SK-N-SH treated with all-trans-retinoic acid at 6 μM for 48 hours (cell line): ENCODE measurements at regions not wholly inside any gene's neighbourhood (a gene's known extent, or its start where the extent isn't known, plus 50 kb on each side); places are given as distances from the start of the nearest gene placed in this dataset.

Experiments used
- ATAC-seq: fragments of 200-7000 bp; cut with Tn5 transposase; 3 replicates; pipeline ENCODE4 v1.9.1; 2020; ENCODE audit warnings: mild to moderate bottlenecking, moderate library complexity
- ARNTL ChIP-seq: fragments of 450-650 bp; formaldehyde crosslinking; IDR thresholded peaks from 2 replicates; pipeline ENCODE4 v1.5.0; 2020; ENCODE audit warnings: low read depth, mild to moderate bottlenecking, moderate library complexity, borderline replicate concordance
- BACH2 ChIP-seq: fragments of 250-450 bp; sonication (Bioruptor Pico); IDR thresholded peaks from 2 replicates; pipeline ENCODE4 v1.9.0; 2021; ENCODE audit warnings: mild to moderate bottlenecking, borderline replicate concordance
- CSDC2 ChIP-seq: fragments of 250-450 bp; sonication (Bioruptor Pico); IDR thresholded peaks from 2 replicates; pipeline ENCODE4 v1.5.0; 2020; ENCODE audit warnings: mild to moderate bottlenecking, moderate library complexity
- CSRNP3 ChIP-seq: fragments of 250-450 bp; sonication (Bioruptor Pico); IDR thresholded peaks from 2 replicates; pipeline ENCODE4 v1.5.1; 2021; ENCODE audit warnings: mild to moderate bottlenecking, moderate library complexity
- ESRRG ChIP-seq: fragments of 250-450 bp; sonication (Bioruptor Pico); IDR thresholded peaks from 2 replicates; pipeline ENCODE4 v1.6.1; 2021; ENCODE audit warnings: mild to moderate bottlenecking
- GLIS3 ChIP-seq: fragments of 250-450 bp; sonication (Bioruptor Pico); IDR thresholded peaks from 2 replicates; pipeline ENCODE4 v1.5.0; 2020; ENCODE audit warnings: mild to moderate bottlenecking, moderate library complexity
- ISL1 ChIP-seq: fragments of 250-450 bp; sonication (Bioruptor Pico); IDR thresholded peaks from 2 replicates; pipeline ENCODE4 v2.1.2; 2022; ENCODE audit warnings: mild to moderate bottlenecking, moderate library complexity
- PATZ1 ChIP-seq: fragments of 250-450 bp; sonication (Bioruptor Pico); IDR thresholded peaks from 2 replicates; pipeline ENCODE4 v1.8.0; 2020; ENCODE audit warnings: mild to moderate bottlenecking, moderate library complexity, borderline replicate concordance
- POU6F1 ChIP-seq: fragments of 250-450 bp; sonication (Bioruptor Pico); IDR thresholded peaks from 2 replicates; pipeline ENCODE4 v1.8.0; 2021; ENCODE audit warnings: low read depth, mild to moderate bottlenecking, moderate library complexity, borderline replicate concordance
- PPARA ChIP-seq: fragments of 250-450 bp; sonication (Bioruptor Pico); IDR thresholded peaks from 2 replicates; pipeline ENCODE4 v1.5.0; 2020; ENCODE audit warnings: mild to moderate bottlenecking, borderline replicate concordance
- RARB ChIP-seq: fragments of 250-450 bp; sonication (Bioruptor Pico); IDR thresholded peaks from 2 replicates; pipeline ENCODE4 v1.8.0; 2021; ENCODE audit warnings: mild to moderate bottlenecking, moderate library complexity
- SNAI2 ChIP-seq: fragments of 250-450 bp; sonication (Bioruptor Pico); IDR thresholded peaks from 2 replicates; pipeline ENCODE4 v1.5.0; 2020; ENCODE audit warnings: mild to moderate bottlenecking, moderate library complexity
- TCF4 ChIP-seq: fragments of 250-450 bp; sonication (Bioruptor Pico); IDR thresholded peaks from 2 replicates; pipeline ENCODE4 v1.8.0; 2021; ENCODE audit warnings: mild to moderate bottlenecking, moderate library complexity, borderline replicate concordance
- TSHZ2 ChIP-seq: fragments of 250-450 bp; sonication (Bioruptor Pico); IDR thresholded peaks from 2 replicates; pipeline ENCODE4 v1.5.0; 2020; ENCODE audit warnings: mild to moderate bottlenecking, moderate library complexity
- ZC3H10 ChIP-seq: fragments of 250-450 bp; sonication (Bioruptor Pico); IDR thresholded peaks from 2 replicates; pipeline ENCODE4 v1.5.1; 2021; ENCODE audit warnings: mild to moderate bottlenecking, moderate library complexity
- ZFP30 ChIP-seq: fragments of 450-650 bp; formaldehyde crosslinking; IDR thresholded peaks from 2 replicates; pipeline ENCODE4 v1.5.0; 2022; ENCODE audit warnings: mild to moderate bottlenecking, moderate library complexity
- ZNF565 ChIP-seq: fragments of 450-650 bp; formaldehyde crosslinking; conservative IDR thresholded peaks from 2 replicates; pipeline ENCODE4 v1.5.0; 2020; ENCODE audit warnings: low read depth, mild to moderate bottlenecking, moderate library complexity
- ZNF70 ChIP-seq: fragments of 450-650 bp; formaldehyde crosslinking; IDR thresholded peaks from 2 replicates; pipeline ENCODE4 v1.5.0; 2020; ENCODE audit warnings: mild to moderate bottlenecking, moderate library complexity
- ZNF8 ChIP-seq: fragments of 450-650 bp; formaldehyde crosslinking; IDR thresholded peaks from 2 replicates; pipeline ENCODE4 v1.5.0; 2020; ENCODE audit warnings: mild to moderate bottlenecking, moderate library complexity

GRCh38 chr3:132925256-132925930 is 112.8 kb upstream of the TMEM108 start:
- ATAC-seq = no peak
- no peak for TF ChIP-seq TSHZ2 (CRISPR knock-in tag)
- no peak for TF ChIP-seq BACH2 (CRISPR knock-in tag)
- TF ChIP-seq RARB = no peak
- TF ChIP-seq POU6F1 = no peak
- no peak for TF ChIP-seq GLIS3 (CRISPR knock-in tag)
- TF ChIP-seq ARNTL (CRISPR knock-in tag) = no peak
- TF ChIP-seq ZNF70 (CRISPR knock-in tag) = no peak
- no peak for TF ChIP-seq SNAI2 (CRISPR knock-in tag)
- no peak for TF ChIP-seq PPARA (CRISPR knock-in tag)
- TF ChIP-seq ZFP30 (CRISPR knock-in tag) = no peak
- no peak for TF ChIP-seq PATZ1 (CRISPR knock-in tag)
- no peak for TF ChIP-seq ZNF565 (CRISPR knock-in tag)
- TF ChIP-seq CSDC2 (CRISPR knock-in tag) = no peak
- no peak for TF ChIP-seq ZC3H10
- no peak for TF ChIP-seq CSRNP3 (CRISPR knock-in tag)
- TF ChIP-seq ISL1 (CRISPR knock-in tag) = no peak
- no peak for TF ChIP-seq ZNF8 (CRISPR knock-in tag)

- ATAC-seq = no peak
- TF ChIP-seq ESRRG (CRISPR knock-in tag) = no peak
- no peak for TF ChIP-seq BACH2 (CRISPR knock-in tag)
- no peak for TF ChIP-seq ZNF565 (CRISPR knock-in tag)
- TF ChIP-seq GLIS3 (CRISPR knock-in tag) = no peak
- no peak for TF ChIP-seq ZFP30 (CRISPR knock-in tag)
- TF ChIP-seq ISL1 (CRISPR knock-in tag) = no peak
- no peak for TF ChIP-seq CSRNP3 (CRISPR knock-in tag)
- no peak for TF ChIP-seq ZC3H10
- no peak for TF ChIP-seq TCF4 (CRISPR knock-in tag)
- no peak for TF ChIP-seq POU6F1
- no peak for TF ChIP-seq RARB
Measured at GRCh38 chr3:132916096-132916495, 122.1 kb upstream of the TMEM108 start.
